ENCODE measurements at regions not wholly inside any gene's neighbourhood (a gene's known extent, or its start where the extent isn't known, plus 50 kb on each side); places are given as distances from the start of the nearest gene placed in this dataset.

- Histone ChIP-seq H3K4me1 (ENCODE audit: low read depth) (no peaks in the 10 kb centered on the region), H3K9me3 (no peaks in the 10 kb centered on the region), H3K36me3 (ENCODE audit: low read depth) (no peaks in the 10 kb centered on the region), H3K4me3 (no peak overlapping the region)
- ATAC-seq (no peak), DNase-seq (no peak)
- intact Hi-C loops (cut with DNase I, micrococcal nuclease): no loop called here
- no peak for TF ChIP-seq CTCF (IDR thresholded peaks at IDR 0.05)
Measured at GRCh38 chrX:124931958-124932357, 387.7 kb upstream of the TEX13C start.

- no peaks in the 10 kb centered on the region for H3K9me3 ChIP-seq
- no peaks in the 10 kb centered on the region for H3K36me3 ChIP-seq (ENCODE audit: low read depth)
- TF ChIP-seq CTCF (IDR thresholded peaks at IDR 0.05): no peak
- H3K4me1 ChIP-seq (ENCODE audit: low read depth): no peaks in the 10 kb centered on the region
- DNase-seq: no peak
- no peak for ATAC-seq
- H3K4me3 ChIP-seq: no peak overlapping the region
- intact Hi-C loops (cut with DNase I, micrococcal nuclease): no loop called here
Measured at GRCh38 chrX:124938715-124939114, 381.0 kb upstream of the TEX13C start.

- TF ChIP-seq CTCF (IDR thresholded peaks at IDR 0.05): no peak
- DNase-seq (no peak), ATAC-seq (no peak)
- Histone ChIP-seq H3K9me3 (no peaks in the 10 kb centered on the region), H3K4me3 (no peak overlapping the region), H3K4me1 (ENCODE audit: low read depth) (no peaks in the 10 kb centered on the region), H3K36me3 (ENCODE audit: low read depth) (no peaks in the 10 kb centered on the region)
- intact Hi-C loops (cut with DNase I, micrococcal nuclease): no loop called here
Measured at GRCh38 chrX:124940531-124940930, 379.1 kb upstream of the TEX13C start.

GRCh38 chrX:124954402-124954801 is 365.3 kb upstream of the TEX13C start:
- no peak for TF ChIP-seq CTCF (IDR thresholded peaks at IDR 0.05)
- no peaks in the 10 kb centered on the region for H3K4me1 ChIP-seq (ENCODE audit: low read depth)
- intact Hi-C loops (cut with DNase I, micrococcal nuclease): no loop called here
- H3K9me3 ChIP-seq: no peaks in the 10 kb centered on the region
- DNase-seq (no peak), ATAC-seq (no peak)
- no peaks in the 10 kb centered on the region for H3K36me3 ChIP-seq (ENCODE audit: low read depth)
- no peak overlapping the region for H3K4me3 ChIP-seq

- Histone ChIP-seq H3K4me3 (no peak overlapping the region), H3K4me1 (ENCODE audit: low read depth) (no peaks in the 10 kb centered on the region), H3K9me3 (no peaks in the 10 kb centered on the region), H3K36me3 (ENCODE audit: low read depth) (no peaks in the 10 kb centered on the region)
- no peak for TF ChIP-seq CTCF (IDR thresholded peaks at IDR 0.05)
- DNase-seq (no peak), ATAC-seq (no peak)
- intact Hi-C loops (cut with DNase I, micrococcal nuclease): no loop called here
Measured at GRCh38 chrX:124960454-124960853, 359.2 kb upstream of the TEX13C start.

GRCh38 chrX:124963717-124964116 is 356.0 kb upstream of the TEX13C start, which contains the start of gene TENM1:
TENM1 (minus strand) TSS chrX:124963817.
- no peak within 1 kb of the TSS for H3K4me3 ChIP-seq
- DNase-seq: no peak
- no peak for TF ChIP-seq CTCF (IDR thresholded peaks at IDR 0.05)
- ATAC-seq: no peak
- intact Hi-C loops (cut with DNase I, micrococcal nuclease): no loop called here
- H3K4me1 ChIP-seq (ENCODE audit: low read depth): no peaks in the 10 kb centered on the region
- no peaks in the 10 kb centered on the region for H3K9me3 ChIP-seq
- no peaks in the 10 kb centered on the region for H3K36me3 ChIP-seq (ENCODE audit: low read depth)
